Activated CD8-positive, alpha-beta memory T cell treated with anti-CD3 and anti-CD28 coated beads for 48 hours (primary cell): ENCODE measurements at regions not wholly inside any gene's neighbourhood (a gene's known extent, or its start where the extent isn't known, plus 50 kb on each side); places are given as distances from the start of the nearest gene placed in this dataset.

Source experiments
- DNase-seq, 3 experiments: peaks; one replicate each; pipeline ENCODE4 v3.0.0-alpha.2; 2020; ENCODE audit warnings: low read depth in 2 of 3, low spot score in 2 of 3

GRCh38 chr5:3654515-3654914 lies 58.9 kb downstream of the IRX1 start:
- no peak for DNase-seq

GRCh38 chr5:3656803-3657202 lies 61.2 kb downstream of the IRX1 start:
- no peak for DNase-seq

GRCh38 chr5:3657364-3658022 lies 61.9 kb downstream of the IRX1 start:
- DNase-seq = no peak

- DNase-seq = no peak
These were observed 63.3 kb downstream of the IRX1 start for GRCh38 chr5:3658929-3659328.

- no peak for DNase-seq
These were observed 64.3 kb downstream of the IRX1 start for GRCh38 chr5:3659907-3660306.

GRCh38 chr5:3660630-3661029 lies 65.0 kb downstream of the IRX1 start:
- DNase-seq = no peak

- no peak for DNase-seq
These were observed 66.2 kb downstream of the IRX1 start for GRCh38 chr5:3661755-3662296.

GRCh38 chr5:3662344-3662743 lies 66.7 kb downstream of the IRX1 start:
- no peak for DNase-seq

- no peak for DNase-seq
These were observed 75.7 kb downstream of the IRX1 start for GRCh38 chr5:3671337-3671736.

GRCh38 chr5:3678801-3679200 lies 83.2 kb downstream of the IRX1 start:
- no peak for DNase-seq

- no peak for DNase-seq
These were observed 85.2 kb downstream of the IRX1 start for GRCh38 chr5:3680821-3681220.

- no peak for DNase-seq
These were observed 88.5 kb downstream of the IRX1 start for GRCh38 chr5:3684118-3684517.

GRCh38 chr5:3684771-3685354 lies 89.2 kb downstream of the IRX1 start:
- no peak for DNase-seq

- no peak for DNase-seq
These were observed 99.2 kb downstream of the IRX1 start for GRCh38 chr5:3694819-3695218.

GRCh38 chr5:3695818-3696217 lies 100.2 kb downstream of the IRX1 start:
- no peak for DNase-seq

- DNase-seq = no peak
These were observed 102.8 kb downstream of the IRX1 start for GRCh38 chr5:3698412-3698811.

GRCh38 chr5:3701694-3702093 lies 106.1 kb downstream of the IRX1 start:
- no peak for DNase-seq

GRCh38 chr5:3704661-3705060 lies 109.0 kb downstream of the IRX1 start:
- DNase-seq = no peak

GRCh38 chr5:3709068-3709716 lies 113.6 kb downstream of the IRX1 start:
- DNase-seq = no peak

- no peak for DNase-seq
These were observed 114.2 kb downstream of the IRX1 start for GRCh38 chr5:3709717-3710348.

GRCh38 chr5:3715062-3715461 lies 119.4 kb downstream of the IRX1 start:
- DNase-seq = no peak

GRCh38 chr5:3729631-3730030 lies 134.0 kb downstream of the IRX1 start:
- DNase-seq = no peak
